B cell (primary cell): ENCODE measurements at regions not wholly inside any gene's neighbourhood (a gene's known extent, or its start where the extent isn't known, plus 50 kb on each side); places are given as distances from the start of the nearest gene placed in this dataset.

Experiments used
- CTCF ChIP-seq: fragments of 200-600 bp; IDR thresholded peaks from one replicate; pipeline ENCODE4 v1.8.0; 2022; ENCODE audit warnings: antibody characterized with exemption, mild to moderate bottlenecking
- EZH2 ChIP-seq: IDR thresholded peaks from 2 replicates; pipeline ENCODE4 v1.6.1; 2012; ENCODE audit warnings: borderline replicate concordance, low read depth, mild to moderate bottlenecking, moderate library complexity, low read length; ENCODE audit not compliant: insufficient read depth, poor library complexity, severe bottlenecking

- TF ChIP-seq CTCF = no peak
- TF ChIP-seq EZH2 = no peak
Measured at GRCh38 chr14:98808494-98809407, 463.2 kb downstream of the BCL11B start.
